Esophagus muscularis mucosa (tissue), 4 donors: ENCODE measurements at regions not wholly inside any gene's neighbourhood (a gene's known extent, or its start where the extent isn't known, plus 50 kb on each side); places are given as distances from the start of the nearest gene placed in this dataset.

Experiments used
- DNase-seq: peaks from one replicate; pipeline ENCODE4 v3.0.0-alpha.2; 2017; ENCODE audit errors: extremely low spot score
- H3K27ac ChIP-seq, 4 donors: fragments of 200-600 bp; sonication (generic); replicated peaks in 1 of 4; 1 replicate in 3 of 4; 2 replicates in 1 of 4; pipeline ENCODE4 v1.5.1; 2016 to 2019; ENCODE audit warnings: mild to moderate bottlenecking in 1 of 4
- H3K27me3 ChIP-seq, 4 donors: fragments of 200-600 bp; sonication (generic); one replicate each; pipeline versions ENCODE4 v1.5.1 to v1.6.0; 2016 to 2019
- H3K36me3 ChIP-seq, 4 donors: fragments of 200-600 bp; sonication (generic); one replicate each; pipeline ENCODE4 v1.5.1; 2016 to 2019
- H3K4me1 ChIP-seq, 4 donors: fragments of 200-600 bp; sonication (generic); one replicate each; pipeline ENCODE4 v1.5.1; 2016 to 2019
- H3K4me3 ChIP-seq, 4 donors: fragments of 200-600 bp; sonication (generic); 1 replicate in 2 of 4; 2 replicates in 2 of 4; pipeline ENCODE4 v1.5.1; 2016 to 2019; ENCODE audit warnings: mild to moderate bottlenecking in 4 of 4, moderate library complexity in 1 of 4
- H3K9me3 ChIP-seq, 4 donors: fragments of 200-600 bp; sonication (generic); 1 replicate in 3 of 4; 2 replicates in 1 of 4; pipeline ENCODE4 v1.5.1; 2016 to 2019
- EP300 ChIP-seq: sonication (generic); formaldehyde crosslinking; IDR thresholded peaks from one replicate; pipeline ENCODE4 v1.6.1; 2017; ENCODE audit warnings: antibody characterized with exemption
- POLR2A ChIP-seq: fragments of 450-650 bp; IDR thresholded peaks from one replicate; pipeline ENCODE4 v1.6.1; 2017; ENCODE audit warnings: antibody characterized with exemption, moderate library complexity, mild to moderate bottlenecking, low read depth
- POLR2AphosphoS5 ChIP-seq, 2 donors: sonication (generic); formaldehyde crosslinking; IDR thresholded peaks; one replicate each; pipeline ENCODE4 v1.6.1; 2017; ENCODE audit warnings: antibody characterized with exemption in 2 of 2
- WGBS: methylation state at CpG from one replicate; pipeline ENCODE4 v1.1.5; 2018; 5-methylcytosine and 5-hydroxymethylcytosine counted together
- intact Hi-C: fragments of 100-400 bp; cut with DNase I; formaldehyde crosslinking; loops from one replicate; pipeline ENCODE4 v1.15.1; 2023
- TF ChIP-seq, protein P1 (sequence below), 3 experiments: fragments of 200-600 bp in 2 of 3; fragments of 450-650 bp in 1 of 3; sonication (generic) in 2 of 3; IDR thresholded peaks; one replicate each; pipeline ENCODE4 v1.5.1; 2017 to 2019; ENCODE audit warnings: antibody characterized with exemption in 3 of 3, mild to moderate bottlenecking in 2 of 3, moderate library complexity in 1 of 3

DNA sequence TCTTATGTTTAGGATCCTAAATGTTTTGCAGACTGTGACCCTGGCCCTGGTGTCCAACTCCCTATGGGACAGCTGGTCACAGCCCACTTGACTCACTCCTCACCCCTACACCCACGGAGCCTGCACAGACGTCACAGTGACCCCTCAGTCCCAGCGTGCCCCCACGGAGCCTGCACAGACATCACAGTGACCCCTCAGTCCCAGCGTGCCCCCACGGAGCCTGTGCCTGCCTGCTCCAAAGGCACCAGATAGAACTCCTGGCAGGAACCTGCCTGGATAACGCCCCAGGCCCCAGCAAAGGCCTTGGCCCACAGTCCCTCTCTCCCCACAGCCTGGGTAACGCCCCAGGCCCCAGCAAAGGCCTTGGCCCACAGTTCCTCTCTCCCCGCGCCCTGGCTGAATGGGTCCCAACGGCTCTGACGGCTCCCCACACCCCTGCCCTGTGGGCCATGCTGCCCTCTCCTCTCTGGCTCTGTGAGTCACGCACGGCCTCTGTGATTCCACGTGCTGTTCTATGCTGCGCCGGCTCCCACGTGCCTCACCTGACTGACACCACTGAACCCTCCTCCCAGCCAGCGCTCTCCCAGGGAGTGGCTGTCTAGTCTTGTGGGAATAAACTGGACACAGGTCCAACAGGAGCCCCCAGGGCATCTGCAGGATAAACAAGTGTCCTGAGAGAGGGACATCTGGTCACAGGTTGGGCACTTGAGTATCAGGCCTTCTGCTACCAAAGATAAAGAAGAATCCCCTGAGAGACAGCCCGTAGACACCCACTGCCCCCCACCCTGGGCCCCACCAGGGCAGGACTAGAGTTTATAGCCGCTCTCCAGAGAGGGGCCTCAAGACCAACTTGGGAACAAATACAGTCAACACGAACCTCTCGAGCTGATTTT is 250.3 kb downstream of the BRD1 start:
- no peak for DNase-seq
- H3K27me3 ChIP-seq = peaks cover 0 to 4% (median 0%) of the 10 kb centered on the region in 4 donors
- H3K27ac ChIP-seq = no peak overlapping the region
- H3K36me3 ChIP-seq = no peaks in the 10 kb centered on the region
- no peaks in the 10 kb centered on the region for H3K4me1 ChIP-seq
- H3K9me3 ChIP-seq = peaks cover 0 to 12% (median 6%) of the 10 kb centered on the region in 4 donors
- intact Hi-C loops = no loop called here
- TF ChIP-seq POLR2A (no peak), EP300 (no peak), POLR2AphosphoS5 (IDR thresholded peaks at IDR 0.05) (no peak)
- TF ChIP-seq, protein P1, sequence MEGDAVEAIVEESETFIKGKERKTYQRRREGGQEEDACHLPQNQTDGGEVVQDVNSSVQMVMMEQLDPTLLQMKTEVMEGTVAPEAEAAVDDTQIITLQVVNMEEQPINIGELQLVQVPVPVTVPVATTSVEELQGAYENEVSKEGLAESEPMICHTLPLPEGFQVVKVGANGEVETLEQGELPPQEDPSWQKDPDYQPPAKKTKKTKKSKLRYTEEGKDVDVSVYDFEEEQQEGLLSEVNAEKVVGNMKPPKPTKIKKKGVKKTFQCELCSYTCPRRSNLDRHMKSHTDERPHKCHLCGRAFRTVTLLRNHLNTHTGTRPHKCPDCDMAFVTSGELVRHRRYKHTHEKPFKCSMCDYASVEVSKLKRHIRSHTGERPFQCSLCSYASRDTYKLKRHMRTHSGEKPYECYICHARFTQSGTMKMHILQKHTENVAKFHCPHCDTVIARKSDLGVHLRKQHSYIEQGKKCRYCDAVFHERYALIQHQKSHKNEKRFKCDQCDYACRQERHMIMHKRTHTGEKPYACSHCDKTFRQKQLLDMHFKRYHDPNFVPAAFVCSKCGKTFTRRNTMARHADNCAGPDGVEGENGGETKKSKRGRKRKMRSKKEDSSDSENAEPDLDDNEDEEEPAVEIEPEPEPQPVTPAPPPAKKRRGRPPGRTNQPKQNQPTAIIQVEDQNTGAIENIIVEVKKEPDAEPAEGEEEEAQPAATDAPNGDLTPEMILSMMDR (IDR thresholded peaks at IDR 0.05) = no peak
- 87% methylated on average over 23 of the region's 23 CpGs for WGBS
- H3K4me3 ChIP-seq = no peak overlapping the region

DNA sequence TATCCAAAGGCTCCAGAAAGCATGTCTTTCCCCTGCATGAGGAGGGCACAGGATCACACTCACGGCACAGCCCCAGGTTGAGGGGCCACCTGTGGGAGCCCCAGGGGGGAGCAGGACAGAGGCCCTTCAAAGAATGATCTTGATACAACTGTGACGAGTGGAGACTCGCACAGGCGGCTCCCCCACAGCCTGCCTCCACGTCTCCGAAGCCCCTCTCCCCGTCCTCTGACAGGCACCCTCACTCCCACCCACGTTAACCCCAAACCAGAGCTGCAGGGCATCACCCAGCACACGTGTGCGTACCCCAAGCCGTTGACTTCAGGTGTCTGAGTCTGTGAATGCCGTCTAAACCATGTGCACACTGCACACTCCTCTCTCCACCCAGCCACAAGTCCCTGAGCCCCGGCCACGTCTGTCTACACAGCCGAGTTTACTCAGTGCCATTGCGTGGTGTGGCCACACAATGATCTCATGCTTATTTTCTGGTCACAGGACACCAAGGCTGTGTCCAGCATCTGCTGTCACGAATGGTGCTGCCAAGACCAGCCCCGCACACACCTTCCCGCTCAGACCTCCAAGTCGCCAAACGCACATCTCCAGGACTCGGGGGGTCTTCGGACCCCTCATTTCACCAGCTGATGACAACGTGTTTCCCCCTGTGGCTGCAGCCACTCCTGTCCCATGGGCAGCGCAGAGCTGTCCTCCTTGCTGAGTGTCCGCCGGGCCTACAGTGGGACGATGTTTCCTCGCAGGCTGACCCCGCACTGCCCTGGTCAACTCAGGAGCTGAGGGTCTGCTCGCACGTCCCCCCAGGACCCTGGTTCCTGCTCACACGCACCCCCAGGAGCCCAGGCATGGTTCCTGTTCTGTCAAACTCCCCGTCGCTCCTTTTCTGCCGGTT is 251.2 kb downstream of the BRD1 start:
- no peak for TF ChIP-seq POLR2A
- TF ChIP-seq, protein P1 (IDR thresholded peaks at IDR 0.05) = no peak
- no peak for TF ChIP-seq POLR2AphosphoS5 (IDR thresholded peaks at IDR 0.05)
- TF ChIP-seq EP300 = no peak
- WGBS = 81% methylated on average over 36 of the region's 36 CpGs
- H3K9me3 ChIP-seq = peaks cover 0 to 12% (median 6%) of the 10 kb centered on the region in 4 donors

DNA sequence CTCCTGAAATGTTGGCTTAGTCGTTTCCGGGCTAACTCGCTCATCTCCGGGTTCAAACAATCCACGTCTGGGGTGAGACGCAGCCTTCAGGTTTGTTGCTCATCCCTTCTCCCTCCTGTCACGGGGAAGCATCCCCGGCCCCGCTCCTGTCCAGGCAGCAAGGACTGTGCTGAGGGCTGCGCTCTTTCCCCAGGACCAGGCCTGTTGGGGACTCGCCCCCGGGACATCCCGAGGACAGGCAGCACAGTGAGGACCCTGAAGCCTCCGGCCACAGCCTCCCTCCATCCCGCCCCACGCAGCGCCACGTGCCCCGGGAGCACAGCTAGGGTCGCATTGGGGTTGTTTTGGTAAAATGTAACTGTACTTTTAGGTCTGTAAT is 252.0 kb downstream of the BRD1 start:
- Histone ChIP-seq H3K27me3 (peaks cover 0 to 4% (median 0%) of the 10 kb centered on the region in 4 donors), H3K36me3 (no peaks in the 10 kb centered on the region), H3K4me3 (no peak overlapping the region), H3K9me3 (peaks cover 0 to 12% (median 6%) of the 10 kb centered on the region in 4 donors), H3K27ac (peak overlapping the region in 1 of 4 donors; percentile 68), H3K4me1 (no peaks in the 10 kb centered on the region)
- 84% methylated on average over 12 of the region's 20 CpGs for WGBS
- intact Hi-C loops = no loop called here
- TF ChIP-seq, protein P1 (IDR thresholded peaks at IDR 0.05) = no peak
- TF ChIP-seq EP300 (no peak), POLR2A (no peak), POLR2AphosphoS5 (IDR thresholded peaks at IDR 0.05) (no peak)
- DNase-seq = no peak

More for the DNA sequence above, 251.2 kb downstream of the BRD1 start:
- intact Hi-C loops = no loop called here
- no peak for DNase-seq
- Histone ChIP-seq H3K4me3 (no peak overlapping the region), H3K27me3 (peaks cover 0 to 4% (median 0%) of the 10 kb centered on the region in 4 donors), H3K27ac (peak overlapping the region in 1 of 4 donors; percentile 68), H3K36me3 (no peaks in the 10 kb centered on the region), H3K4me1 (no peaks in the 10 kb centered on the region)

DNA sequence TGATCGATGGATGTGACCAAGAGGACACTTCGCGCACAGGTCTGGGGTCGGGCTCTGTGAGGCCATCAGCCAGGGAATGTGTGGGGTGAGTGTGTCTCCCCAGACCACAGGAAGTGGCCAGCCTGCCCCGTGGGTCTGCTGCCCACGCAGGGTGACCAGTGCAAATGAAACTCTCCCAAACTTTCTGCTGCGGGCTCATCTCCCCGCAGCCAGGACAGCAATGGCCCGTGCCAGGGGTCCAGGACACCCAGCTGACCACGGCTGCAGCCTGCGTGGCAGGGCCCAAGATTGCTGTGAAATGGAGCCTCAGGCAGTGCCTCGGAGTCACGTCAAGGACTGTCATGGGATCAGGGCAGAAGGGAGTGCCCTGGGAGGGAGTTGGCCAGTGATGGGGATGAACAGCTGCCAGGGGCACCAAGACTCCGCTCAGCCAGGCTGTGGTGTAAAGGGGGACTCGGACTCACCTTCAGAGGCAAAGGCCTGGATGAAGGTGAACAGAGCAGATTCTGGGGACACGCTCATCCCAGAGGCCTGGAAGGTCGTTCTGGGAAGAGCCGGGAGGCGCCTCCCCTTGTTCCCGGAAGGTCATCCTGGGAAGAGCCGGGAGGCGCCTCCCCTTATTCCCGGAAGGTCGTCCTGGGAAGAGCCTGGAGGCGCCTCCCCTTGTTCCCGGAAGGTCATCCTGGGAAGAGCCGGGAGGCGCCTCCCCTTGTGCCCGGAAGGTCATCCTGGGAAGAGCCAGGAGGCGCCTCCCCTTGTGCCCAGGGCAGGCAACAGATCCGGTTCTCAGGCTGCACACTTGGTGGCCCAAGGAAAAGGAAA is 252.6 kb downstream of the BRD1 start:
- Histone ChIP-seq H3K27me3 (peaks cover 0 to 9% (median 0%) of the 10 kb centered on the region in 4 donors), H3K36me3 (no peaks in the 10 kb centered on the region), H3K27ac (peak overlapping the region in 1 of 4 donors; percentile 72), H3K4me1 (no peaks in the 10 kb centered on the region), H3K9me3 (peaks cover 0 to 9% (median 4%) of the 10 kb centered on the region in 4 donors), H3K4me3 (no peak overlapping the region)
- WGBS = 92% methylated on average over 16 of the region's 31 CpGs
- no peak for DNase-seq
- TF ChIP-seq EP300 = no peak
- TF ChIP-seq POLR2A = no peak
- TF ChIP-seq, protein P1 (IDR thresholded peaks at IDR 0.05) = no peak
- TF ChIP-seq POLR2AphosphoS5 (IDR thresholded peaks at IDR 0.05) = no peak
- intact Hi-C loops = no loop called here
